Mesenchymal stem cell (in vitro differentiated cells and primary cell): ENCODE measurements at regions not wholly inside any gene's neighbourhood (a gene's known extent, or its start where the extent isn't known, plus 50 kb on each side); places are given as distances from the start of the nearest gene placed in this dataset.

Source experiments
- DNase-seq: peaks from one replicate; pipeline ENCODE4 v3.0.0-alpha.2; 2013
- H2AFZ ChIP-seq: one replicate; pipeline ENCODE4 v1.6.1; 2013; ENCODE audit warnings: low read depth, mild to moderate bottlenecking, control low read depth, inconsistent platforms, low read length, moderate library complexity
- H2AK5ac ChIP-seq: 2 replicates; pipeline ENCODE4 v1.6.1; 2013; ENCODE audit warnings: low read length, moderate library complexity, mild to moderate bottlenecking, inconsistent platforms; ENCODE audit not compliant: severe bottlenecking
- H2BK120ac ChIP-seq: one replicate; pipeline ENCODE4 v1.6.1; 2013; ENCODE audit warnings: low read depth, mild to moderate bottlenecking, inconsistent platforms, low read length, moderate library complexity
- H2BK12ac ChIP-seq, 2 experiments: one replicate each; pipeline ENCODE4 v1.6.1; 2013; ENCODE audit warnings: inconsistent platforms in 2 of 2, low read length in 2 of 2, mild to moderate bottlenecking in 2 of 2, moderate library complexity in 2 of 2, control low read depth in 1 of 2
- H2BK15ac ChIP-seq: one replicate; pipeline ENCODE4 v1.6.1; 2013; ENCODE audit warnings: mild to moderate bottlenecking, low read depth, inconsistent platforms; ENCODE audit not compliant: poor library complexity, severe bottlenecking
- H2BK5ac ChIP-seq: 2 replicates; pipeline ENCODE4 v1.6.1; 2013; ENCODE audit warnings: low read depth, mild to moderate bottlenecking, low read length, control low read depth, inconsistent platforms; ENCODE audit not compliant: poor library complexity, severe bottlenecking
- H3K14ac ChIP-seq, 2 experiments: one replicate each; pipeline ENCODE4 v1.6.1; 2013; ENCODE audit warnings: inconsistent platforms in 2 of 2, low read length in 2 of 2, control low read depth in 1 of 2, mild to moderate bottlenecking in 1 of 2, moderate library complexity in 1 of 2
- H3K18ac ChIP-seq, 2 experiments: one replicate each; pipeline ENCODE4 v1.6.1; 2013; ENCODE audit warnings: inconsistent platforms in 2 of 2, low read length in 2 of 2, control low read depth in 1 of 2, low read depth in 1 of 2, mild to moderate bottlenecking in 1 of 2
- H3K23ac ChIP-seq, 2 experiments: one replicate each; pipeline ENCODE4 v1.6.1; 2013; ENCODE audit warnings: inconsistent platforms in 2 of 2, low read length in 2 of 2, mild to moderate bottlenecking in 2 of 2, moderate library complexity in 2 of 2, control low read depth in 1 of 2
- H3K27ac ChIP-seq: 2 replicates; pipeline ENCODE4 v1.5.1; 2013; ENCODE audit warnings: mild to moderate bottlenecking, moderate library complexity, low read length, control low read depth, inconsistent platforms; ENCODE audit not compliant: poor library complexity, severe bottlenecking
- H3K27me3 ChIP-seq, 2 experiments: 2 replicates each; pipeline versions ENCODE4 v1.6.1 to v1.7.0; 2013; ENCODE audit warnings: low read length in 2 of 2, mild to moderate bottlenecking in 2 of 2, moderate library complexity in 2 of 2, control low read depth in 1 of 2, inconsistent platforms in 1 of 2; ENCODE audit not compliant: control insufficient read depth in 1 of 2, insufficient read depth in 1 of 2
- H3K36me3 ChIP-seq, 2 experiments: 2 replicates each; pipeline versions ENCODE4 v1.6.1 to v1.7.0; 2013; ENCODE audit warnings: low read length in 2 of 2, control low read depth in 1 of 2, inconsistent platforms in 1 of 2, low read depth in 1 of 2, mild to moderate bottlenecking in 1 of 2; ENCODE audit not compliant: insufficient read depth in 2 of 2, control insufficient read depth in 1 of 2
- H3K4ac ChIP-seq, 2 experiments: one replicate each; pipeline ENCODE4 v1.6.1; 2013; ENCODE audit warnings: inconsistent platforms in 2 of 2, low read length in 2 of 2, mild to moderate bottlenecking in 2 of 2, moderate library complexity in 2 of 2, control low read depth in 1 of 2, low read depth in 1 of 2
- H3K4me1 ChIP-seq: 2 replicates; pipeline ENCODE4 v1.6.1; 2013; ENCODE audit warnings: low read depth, low read length, control low read depth; ENCODE audit not compliant: control insufficient read depth, insufficient read depth
- H3K4me2 ChIP-seq: 2 replicates; pipeline ENCODE4 v1.6.1; 2013; ENCODE audit warnings: low read length, mild to moderate bottlenecking, inconsistent platforms; ENCODE audit not compliant: poor library complexity, severe bottlenecking
- H3K4me3 ChIP-seq, 2 experiments: 2 replicates each; pipeline versions ENCODE4 v1.5.1 to v1.7.0; 2013; ENCODE audit warnings: low read length in 2 of 2, mild to moderate bottlenecking in 2 of 2, control low read depth in 1 of 2, low read depth in 1 of 2; ENCODE audit not compliant: insufficient read depth in 1 of 2
- H3K79me1 ChIP-seq: replicated peaks from 2 replicates; pipeline ENCODE4 v1.6.1; 2013; ENCODE audit warnings: mild to moderate bottlenecking, control low read depth, low read length, inconsistent platforms; ENCODE audit not compliant: poor library complexity, severe bottlenecking
- H3K9ac ChIP-seq: 2 replicates; pipeline ENCODE4 v1.7.0; 2013; ENCODE audit warnings: mild to moderate bottlenecking, low read length, moderate library complexity
- H3K9me3 ChIP-seq: 2 replicates; pipeline ENCODE4 v1.7.0; 2013; ENCODE audit warnings: mild to moderate bottlenecking, low read length; ENCODE audit not compliant: control insufficient read depth
- H4K8ac ChIP-seq: one replicate; pipeline ENCODE4 v1.6.1; 2013; ENCODE audit warnings: inconsistent platforms, mild to moderate bottlenecking, low read length, moderate library complexity
- H4K91ac ChIP-seq: one replicate; pipeline ENCODE4 v1.6.1; 2013; ENCODE audit warnings: mild to moderate bottlenecking, low read length, inconsistent platforms
- WGBS: methylation state at CpG from one replicate; pipeline ENCODE4 v1.1.7; 2013; ENCODE audit warnings: mixed read lengths; 5-methylcytosine and 5-hydroxymethylcytosine counted together

DNA sequence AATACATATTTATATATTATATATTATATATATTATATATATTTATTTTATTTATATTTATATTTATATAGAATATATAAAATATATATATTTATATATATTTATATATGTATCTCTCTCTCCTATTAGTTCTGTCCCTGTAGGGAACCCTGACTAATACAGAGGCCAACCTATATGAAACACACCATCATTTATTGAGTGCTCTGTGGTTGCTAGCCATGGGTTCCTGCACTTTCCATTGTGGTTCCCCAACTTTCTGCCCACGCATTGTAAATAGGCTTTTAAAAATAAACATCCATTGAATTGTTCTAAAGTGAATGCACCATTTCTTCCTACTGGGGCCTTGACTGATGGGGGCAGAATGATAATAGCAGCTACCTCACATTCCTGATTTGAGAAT lies 93.8 kb upstream of the SESN3 start:
- Histone ChIP-seq H3K4me1 (peaks cover 2% of the 10 kb centered on the region), H3K4ac (no peak overlapping the region), H4K91ac (no peak overlapping the region), H3K9ac (no peak overlapping the region), H3K9me3 (no peaks in the 10 kb centered on the region), H2AFZ (no peak overlapping the region), H3K27me3 (no peaks in the 10 kb centered on the region), H2BK15ac (no peak overlapping the region), H2BK120ac (no peak overlapping the region), H2BK12ac (no peak overlapping the region), H3K23ac (no peak overlapping the region), H3K36me3 (no peaks in the 10 kb centered on the region), H3K14ac (no peak overlapping the region), H3K4me2 (no peak overlapping the region), H4K8ac (no peak overlapping the region), H2AK5ac (no peak overlapping the region), H3K18ac (no peak overlapping the region), H3K27ac (no peak overlapping the region), H2BK5ac (no peak overlapping the region), H3K79me1 (no peaks in the 10 kb centered on the region), H3K4me3 (no peak overlapping the region)
- no peak for DNase-seq
- WGBS: no CpG with 5 or more reads among the region's 1 CpG

DNA sequence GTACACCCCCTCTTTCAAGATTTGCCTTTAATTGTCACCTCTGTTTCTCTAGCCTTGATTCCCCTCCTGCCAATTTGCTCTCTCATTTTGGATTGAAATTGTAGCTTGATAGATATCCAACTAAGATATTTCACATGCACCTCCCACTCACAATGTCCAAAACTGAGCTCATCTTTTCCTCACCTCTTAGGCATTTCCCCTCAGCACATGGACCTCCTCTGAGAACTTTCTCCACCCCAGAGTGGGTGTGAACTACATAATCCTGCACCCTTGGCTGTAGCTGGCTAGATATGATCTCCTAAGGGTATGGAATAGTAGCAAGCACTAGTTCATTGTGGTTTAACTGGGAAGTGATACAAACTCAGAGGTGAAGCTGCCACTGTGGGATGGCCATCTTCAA lies 91.5 kb upstream of the SESN3 start:
- Histone ChIP-seq H3K23ac (no peak overlapping the region), H3K4me3 (no peak overlapping the region), H4K91ac (no peak overlapping the region), H3K4me2 (no peak overlapping the region), H3K14ac (no peak overlapping the region), H4K8ac (no peak overlapping the region), H2BK120ac (no peak overlapping the region), H3K36me3 (no peaks in the 10 kb centered on the region), H3K79me1 (no peaks in the 10 kb centered on the region), H2BK12ac (no peak overlapping the region), H3K9me3 (no peaks in the 10 kb centered on the region), H3K27me3 (no peaks in the 10 kb centered on the region), H3K9ac (peak overlapping the region; percentile 1), H3K18ac (no peak overlapping the region), H3K4me1 (no peaks in the 10 kb centered on the region), H3K4ac (no peak overlapping the region), H2AK5ac (no peak overlapping the region), H3K27ac (no peak overlapping the region), H2BK15ac (no peak overlapping the region), H2BK5ac (no peak overlapping the region), H2AFZ (no peak overlapping the region)
- DNase-seq: no peak

- H2BK120ac ChIP-seq: no peak overlapping the region
- no peak overlapping the region for H2BK15ac ChIP-seq
- H3K4ac ChIP-seq: no peak overlapping the region
- no peak overlapping the region for H3K4me3 ChIP-seq
- H3K18ac ChIP-seq: no peak overlapping the region
- H4K91ac ChIP-seq: no peak overlapping the region
- H2AK5ac ChIP-seq: no peak overlapping the region
- H3K23ac ChIP-seq: no peak overlapping the region
- no peaks in the 10 kb centered on the region for H3K36me3 ChIP-seq
- no peak overlapping the region for H2BK5ac ChIP-seq
- H3K4me2 ChIP-seq: no peak overlapping the region
- peak; percentile 60 for DNase-seq
- no peaks in the 10 kb centered on the region for H3K4me1 ChIP-seq
- no peak overlapping the region for H3K27ac ChIP-seq
- H2AFZ ChIP-seq: no peak overlapping the region
- no peaks in the 10 kb centered on the region for H3K27me3 ChIP-seq
- H3K79me1 ChIP-seq: no peaks in the 10 kb centered on the region
- no peak overlapping the region for H4K8ac ChIP-seq
- H3K9ac ChIP-seq: no peak overlapping the region
- H3K14ac ChIP-seq: no peak overlapping the region
- no peaks in the 10 kb centered on the region for H3K9me3 ChIP-seq
- H2BK12ac ChIP-seq: no peak overlapping the region
Measured at GRCh38 chr11:95318498-95318897, 87.5 kb upstream of the SESN3 start.

- no CpG with 5 or more reads among the region's 2 CpGs for WGBS
- Histone ChIP-seq H2BK12ac (no peak overlapping the region), H2AFZ (no peak overlapping the region), H3K9ac (no peak overlapping the region), H3K4me3 (no peak overlapping the region), H2BK15ac (no peak overlapping the region), H3K4me2 (no peak overlapping the region), H3K14ac (no peak overlapping the region), H4K8ac (no peak overlapping the region), H2BK120ac (no peak overlapping the region), H3K36me3 (no peaks in the 10 kb centered on the region), H3K27me3 (no peaks in the 10 kb centered on the region), H3K23ac (no peak overlapping the region), H3K9me3 (no peaks in the 10 kb centered on the region), H3K18ac (no peak overlapping the region), H4K91ac (no peak overlapping the region), H2BK5ac (no peak overlapping the region), H3K4me1 (no peaks in the 10 kb centered on the region), H3K79me1 (no peaks in the 10 kb centered on the region), H3K27ac (no peak overlapping the region), H2AK5ac (no peak overlapping the region), H3K4ac (no peak overlapping the region)
- DNase-seq: no peak
Measured at GRCh38 chr11:95308512-95309035, 77.6 kb upstream of the SESN3 start.
